GM13977 (cell line): ENCODE measurements at regions not wholly inside any gene's neighbourhood (a gene's known extent, or its start where the extent isn't known, plus 50 kb on each side); places are given as distances from the start of the nearest gene placed in this dataset.

Source experiments
- DNase-seq: peaks from one replicate; pipeline ENCODE4 v3.0.0; 2012; ENCODE audit warnings: low spot score
- CTCF ChIP-seq: IDR thresholded peaks from 2 replicates; pipeline ENCODE4 v1.5.1; 2012; ENCODE audit warnings: mild to moderate bottlenecking, control low read depth; ENCODE audit not compliant: insufficient read depth; ENCODE audit errors: extremely low read depth, missing control alignments
- in situ Hi-C: fragments of 300-500 bp; cut with MboI; formaldehyde crosslinking; loops from one replicate; pipeline ENCODE4 v1.12.0; 2022; ENCODE audit warnings: low sequenced_read_pairs, low pct_unique_long_range_greater_than_20kb, mixed read lengths, inconsistent platforms; ENCODE audit not compliant: unreplicated experiment

DNA sequence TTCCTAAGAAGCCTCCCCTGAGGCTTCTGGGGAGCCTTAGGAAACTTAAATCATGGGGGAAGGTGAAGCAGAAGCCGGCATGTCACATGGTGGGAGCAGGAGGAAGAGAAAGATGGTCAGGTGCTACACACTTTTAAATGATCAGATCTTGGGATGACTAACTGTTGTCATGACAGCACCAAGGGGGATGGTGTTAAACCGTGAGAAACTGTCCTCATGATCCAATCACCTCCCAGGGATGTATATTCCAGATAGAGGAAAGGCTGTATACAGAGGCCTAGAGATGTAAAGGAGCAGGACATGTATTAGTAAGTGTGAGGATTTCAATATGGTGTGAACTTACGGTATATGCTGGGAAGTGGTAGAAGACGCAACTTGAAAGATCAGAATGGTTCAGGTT lies 121.1 kb downstream of the CAND1 start:
- in situ Hi-C loops = no loop called here
- TF ChIP-seq CTCF = no peak
- no peak for DNase-seq

- no peak for TF ChIP-seq CTCF
- DNase-seq = no peak
- in situ Hi-C loops = no loop called here
Observed at GRCh38 chr12:67391034-67391433, 121.9 kb downstream of the CAND1 start.

GRCh38 chr12:67391656-67392055 lies 122.5 kb downstream of the CAND1 start:
- no peak for TF ChIP-seq CTCF
- DNase-seq = no peak
- in situ Hi-C loops = no loop called here

- TF ChIP-seq CTCF = no peak
- in situ Hi-C loops = no loop called here
- DNase-seq = no peak
Observed at GRCh38 chr12:67394550-67394949, 125.4 kb downstream of the CAND1 start.

DNA sequence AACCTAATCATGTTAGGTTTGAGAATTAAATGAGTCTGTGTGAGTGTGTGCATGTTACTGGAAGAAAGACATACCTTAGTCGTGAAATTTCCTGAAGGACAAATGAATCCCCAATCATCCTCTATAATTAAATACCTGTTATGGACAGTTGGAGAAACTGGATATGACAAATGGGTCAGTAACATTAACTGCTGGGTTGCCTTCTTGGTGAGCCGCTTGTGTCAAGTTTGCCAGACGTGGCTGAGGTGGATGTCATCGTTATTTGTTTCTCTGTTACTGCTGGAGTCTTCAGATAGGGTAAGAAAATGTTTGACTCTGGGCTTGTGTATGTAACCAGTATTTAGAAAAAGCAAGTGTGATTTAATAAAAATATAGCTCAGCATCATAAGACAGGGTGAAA lies 131.6 kb downstream of the CAND1 start:
- in situ Hi-C loops = no loop called here

GRCh38 chr12:67410246-67410645 lies 141.1 kb downstream of the CAND1 start:
- no peak for DNase-seq
- in situ Hi-C loops = no loop called here
- no peak for TF ChIP-seq CTCF

More for the DNA sequence above, 131.6 kb downstream of the CAND1 start:
- DNase-seq = no peak
- no peak for TF ChIP-seq CTCF

DNA sequence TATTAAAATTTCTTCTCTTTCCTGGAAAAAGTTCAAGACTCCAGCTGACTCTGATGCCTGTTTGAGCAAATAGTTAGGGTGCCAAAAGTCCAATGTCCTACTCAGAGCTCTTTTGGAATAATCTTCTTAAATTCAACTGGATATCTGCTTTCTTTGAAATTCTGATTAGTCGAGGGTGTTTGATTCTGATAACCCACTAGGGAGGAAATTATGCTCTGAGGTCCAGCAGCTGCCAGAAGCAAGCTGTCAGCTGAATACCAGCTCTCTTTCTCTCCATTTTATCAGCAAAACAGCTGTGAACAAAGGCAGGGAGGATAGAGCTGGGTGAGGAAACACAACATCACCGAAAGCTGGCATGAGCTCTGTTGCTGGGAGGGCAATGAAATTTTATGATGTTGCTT lies 141.5 kb downstream of the CAND1 start:
- in situ Hi-C loops = no loop called here
- DNase-seq = no peak
- no peak for TF ChIP-seq CTCF
